B cell (primary cell): ENCODE measurements at regions not wholly inside any gene's neighbourhood (a gene's known extent, or its start where the extent isn't known, plus 50 kb on each side); places are given as distances from the start of the nearest gene placed in this dataset.

Experiments
- EZH2 ChIP-seq: IDR thresholded peaks from 2 replicates; pipeline ENCODE4 v1.6.1; 2012; ENCODE audit warnings: borderline replicate concordance, low read depth, mild to moderate bottlenecking, moderate library complexity, low read length; ENCODE audit not compliant: insufficient read depth, poor library complexity, severe bottlenecking
- TF ChIP-seq, protein P1 (sequence below): fragments of 200-600 bp; IDR thresholded peaks from one replicate; pipeline ENCODE4 v1.8.0; 2022; ENCODE audit warnings: antibody characterized with exemption, mild to moderate bottlenecking

DNA sequence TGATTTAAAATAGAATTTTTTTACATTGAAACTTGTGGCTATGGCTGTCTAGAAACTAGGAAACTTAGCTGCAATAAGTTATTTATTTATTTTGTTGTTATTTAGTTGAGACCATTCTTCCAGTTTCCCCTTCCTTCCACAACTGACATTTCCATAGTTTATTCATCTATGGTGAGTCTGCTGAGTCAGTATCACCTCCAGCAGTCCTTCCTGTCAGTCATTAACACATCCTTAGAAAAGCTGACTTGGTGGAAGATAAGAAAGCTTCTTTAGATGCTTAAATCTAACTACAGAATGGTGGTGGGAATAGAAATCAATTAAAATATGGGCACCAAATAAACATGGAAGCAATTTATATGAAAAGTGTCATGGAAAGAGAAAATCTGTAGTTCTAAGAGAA is 714.0 kb downstream of the RWDD3 start:
- TF ChIP-seq EZH2, result no peak
- TF ChIP-seq, protein P1, sequence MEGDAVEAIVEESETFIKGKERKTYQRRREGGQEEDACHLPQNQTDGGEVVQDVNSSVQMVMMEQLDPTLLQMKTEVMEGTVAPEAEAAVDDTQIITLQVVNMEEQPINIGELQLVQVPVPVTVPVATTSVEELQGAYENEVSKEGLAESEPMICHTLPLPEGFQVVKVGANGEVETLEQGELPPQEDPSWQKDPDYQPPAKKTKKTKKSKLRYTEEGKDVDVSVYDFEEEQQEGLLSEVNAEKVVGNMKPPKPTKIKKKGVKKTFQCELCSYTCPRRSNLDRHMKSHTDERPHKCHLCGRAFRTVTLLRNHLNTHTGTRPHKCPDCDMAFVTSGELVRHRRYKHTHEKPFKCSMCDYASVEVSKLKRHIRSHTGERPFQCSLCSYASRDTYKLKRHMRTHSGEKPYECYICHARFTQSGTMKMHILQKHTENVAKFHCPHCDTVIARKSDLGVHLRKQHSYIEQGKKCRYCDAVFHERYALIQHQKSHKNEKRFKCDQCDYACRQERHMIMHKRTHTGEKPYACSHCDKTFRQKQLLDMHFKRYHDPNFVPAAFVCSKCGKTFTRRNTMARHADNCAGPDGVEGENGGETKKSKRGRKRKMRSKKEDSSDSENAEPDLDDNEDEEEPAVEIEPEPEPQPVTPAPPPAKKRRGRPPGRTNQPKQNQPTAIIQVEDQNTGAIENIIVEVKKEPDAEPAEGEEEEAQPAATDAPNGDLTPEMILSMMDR, result no peak
